GM12892 (cell line): ENCODE measurements at regions not wholly inside any gene's neighbourhood (a gene's known extent, or its start where the extent isn't known, plus 50 kb on each side); places are given as distances from the start of the nearest gene placed in this dataset.

Experiments
- DNase-seq: peaks from one replicate; pipeline ENCODE4 v3.0.0; 2011; ENCODE audit not compliant: insufficient read length
- FAIRE-seq: peaks from 2 replicates; lab custom pipeline; 2011; peaks lifted over from hg19 to GRCh38; lab: Jason Lieb, UNC
- POLR2A ChIP-seq: IDR thresholded peaks from 2 replicates; pipeline ENCODE4 v1.6.1; 2011; ENCODE audit warnings: low read depth, low read length, control low read depth
- POLR2AphosphoS5 ChIP-seq: IDR thresholded peaks from 2 replicates; pipeline ENCODE4 v1.6.1; 2011; ENCODE audit warnings: low read depth, low read length, control low read depth
- TAF1 ChIP-seq: IDR thresholded peaks from 2 replicates; pipeline ENCODE4 v1.6.1; 2011; ENCODE audit warnings: low read depth, mild to moderate bottlenecking, control low read depth, low read length, borderline replicate concordance

GRCh38 chr1:239655023-239655422 lies 268.7 kb downstream of the CHRM3 start:
- FAIRE-seq = no peak
- TF ChIP-seq POLR2A (no peak), POLR2AphosphoS5 (no peak), TAF1 (no peak)
- DNase-seq = no peak

DNA sequence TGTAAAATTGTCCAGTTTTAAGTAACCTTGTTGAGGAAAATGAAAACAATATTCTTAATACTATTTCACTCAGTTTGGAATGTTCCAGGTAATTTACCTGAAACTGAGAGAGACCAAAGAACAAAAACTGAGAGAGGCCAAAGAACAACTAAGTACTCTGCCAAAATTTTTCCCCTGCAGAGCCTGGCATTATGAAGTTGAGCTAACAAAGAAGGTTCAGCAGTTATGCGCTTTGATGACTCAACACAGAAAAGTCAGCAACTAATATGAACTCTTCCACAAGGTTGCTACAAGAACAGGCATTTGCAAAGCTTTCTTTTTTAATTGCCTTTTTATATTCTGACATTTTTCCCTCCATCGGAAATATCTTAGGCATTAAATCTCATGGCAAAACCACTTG lies 270.9 kb downstream of the CHRM3 start:
- no peak for TF ChIP-seq POLR2AphosphoS5
- TF ChIP-seq POLR2A = no peak
- TF ChIP-seq TAF1 = no peak
- DNase-seq (no peak), FAIRE-seq (no peak)

GRCh38 chr1:239662950-239663349 lies 276.6 kb downstream of the CHRM3 start:
- DNase-seq (no peak), FAIRE-seq (no peak)
- no peak for TF ChIP-seq TAF1
- no peak for TF ChIP-seq POLR2AphosphoS5
- TF ChIP-seq POLR2A = no peak

- FAIRE-seq (no peak), DNase-seq (no peak)
- TF ChIP-seq POLR2A (no peak), TAF1 (no peak), POLR2AphosphoS5 (no peak)
Measured at GRCh38 chr1:239672256-239672655, 285.9 kb downstream of the CHRM3 start.

GRCh38 chr1:239675735-239676134 lies 289.4 kb downstream of the CHRM3 start:
- TF ChIP-seq POLR2AphosphoS5 (no peak), POLR2A (no peak), TAF1 (no peak)
- FAIRE-seq = no peak
- no peak for DNase-seq

DNA sequence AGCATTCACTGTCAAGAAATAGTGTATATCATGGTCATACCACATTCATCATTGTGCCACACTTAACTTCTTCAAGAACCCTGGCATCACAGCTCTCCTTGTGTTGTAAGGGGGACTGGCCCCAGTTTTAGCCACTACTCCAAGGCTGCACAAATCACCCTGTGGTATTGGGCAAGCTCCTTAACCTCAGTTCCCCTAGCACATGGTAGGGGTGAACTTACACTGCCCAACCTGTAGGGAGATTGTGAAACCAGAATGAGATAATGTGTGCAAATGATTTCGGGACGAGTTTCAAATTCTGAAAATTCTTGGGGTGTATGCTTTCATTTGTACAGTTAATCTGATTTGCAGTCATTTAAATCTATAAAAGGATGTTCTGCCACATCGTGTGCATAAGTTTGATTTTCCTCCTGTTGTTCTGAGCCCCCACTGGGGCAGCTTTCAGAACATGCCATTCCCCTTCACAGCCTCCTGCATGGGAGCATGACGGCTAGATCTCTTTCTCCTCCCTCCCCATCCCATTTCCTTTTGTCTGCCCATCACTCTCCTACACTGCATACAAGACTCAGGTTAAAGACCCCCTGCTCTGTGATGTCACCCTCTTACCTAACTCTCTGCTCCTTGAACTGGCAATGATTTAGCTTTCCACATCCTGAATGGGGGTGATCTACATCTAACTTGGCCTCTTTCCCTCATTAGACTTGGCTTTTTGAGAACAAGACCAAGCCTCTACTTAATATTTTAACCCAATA lies 290.3 kb downstream of the CHRM3 start:
- DNase-seq (no peak), FAIRE-seq (no peak)
- TF ChIP-seq POLR2A (no peak), POLR2AphosphoS5 (no peak), TAF1 (no peak)

DNA sequence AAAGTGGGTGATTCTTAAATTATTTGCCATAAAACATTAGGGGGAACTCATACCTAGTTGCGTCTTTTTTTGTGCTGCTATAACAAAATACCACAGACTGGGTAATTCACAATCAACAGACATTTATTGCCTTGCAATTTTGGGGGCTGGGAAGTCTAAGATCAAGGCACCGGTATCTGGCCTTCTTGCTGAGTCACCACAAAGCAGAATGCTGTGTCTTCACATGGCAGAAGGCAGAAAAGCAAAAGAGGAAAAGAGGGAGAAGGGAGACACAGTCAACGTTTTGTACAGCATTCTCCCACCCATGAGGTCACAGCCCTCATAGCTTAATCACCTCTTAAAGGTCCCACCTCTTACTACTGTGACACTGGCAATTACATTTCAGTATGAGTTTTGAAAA lies 291.0 kb downstream of the CHRM3 start:
- TF ChIP-seq POLR2A (no peak), TAF1 (no peak), POLR2AphosphoS5 (no peak)

DNA sequence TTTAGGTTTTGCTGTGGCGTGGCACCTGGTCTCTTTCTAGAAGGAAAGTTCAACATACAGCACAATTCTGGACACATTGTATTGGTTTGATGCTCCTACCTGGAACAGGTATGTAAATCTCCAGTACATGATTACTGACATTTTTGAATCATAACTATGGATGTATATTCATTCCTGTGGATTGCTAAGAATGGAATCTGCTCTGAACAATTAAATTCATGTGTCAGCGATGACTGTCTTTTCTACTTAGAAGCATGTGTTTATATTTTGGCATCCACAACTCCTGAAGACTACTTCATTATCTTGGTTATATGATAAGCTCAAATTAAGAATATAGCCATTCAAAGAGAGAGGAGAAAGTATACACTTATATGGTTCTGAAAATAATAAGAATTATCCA lies 291.8 kb downstream of the CHRM3 start:
- TF ChIP-seq POLR2A (no peak), TAF1 (no peak), POLR2AphosphoS5 (no peak)
- FAIRE-seq (no peak), DNase-seq (no peak)

More for the DNA sequence above, 291.0 kb downstream of the CHRM3 start:
- DNase-seq (no peak), FAIRE-seq (no peak)

- no peak for FAIRE-seq
- DNase-seq = no peak
- no peak for TF ChIP-seq POLR2A
- TF ChIP-seq POLR2AphosphoS5 = no peak
- TF ChIP-seq TAF1 = no peak
Measured at GRCh38 chr1:239682046-239682445, 295.7 kb downstream of the CHRM3 start.

DNA sequence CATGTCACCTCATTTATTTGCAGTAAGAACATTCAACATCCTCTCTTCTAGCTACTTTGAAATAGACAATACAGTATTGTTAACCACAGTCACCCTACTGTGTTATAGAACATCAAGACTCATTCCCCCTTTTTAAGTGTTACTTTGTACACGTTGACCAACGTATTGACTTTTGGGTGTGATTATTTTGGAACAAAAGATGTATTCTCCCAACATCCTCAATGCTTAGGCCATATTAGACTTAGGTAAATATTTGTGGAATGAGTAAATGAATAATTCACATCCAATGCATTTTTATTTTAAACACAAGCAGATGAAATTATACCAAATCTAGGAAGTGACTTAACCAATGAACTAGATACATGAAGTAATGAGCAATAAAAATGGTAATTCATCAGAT lies 296.6 kb downstream of the CHRM3 start:
- DNase-seq (no peak), FAIRE-seq (no peak)
- TF ChIP-seq POLR2AphosphoS5 = no peak
- no peak for TF ChIP-seq POLR2A
- no peak for TF ChIP-seq TAF1

- FAIRE-seq (no peak), DNase-seq (no peak)
- TF ChIP-seq POLR2A (no peak), TAF1 (no peak), POLR2AphosphoS5 (no peak)
Measured at GRCh38 chr1:239686386-239686785, 300.0 kb downstream of the CHRM3 start.

DNA sequence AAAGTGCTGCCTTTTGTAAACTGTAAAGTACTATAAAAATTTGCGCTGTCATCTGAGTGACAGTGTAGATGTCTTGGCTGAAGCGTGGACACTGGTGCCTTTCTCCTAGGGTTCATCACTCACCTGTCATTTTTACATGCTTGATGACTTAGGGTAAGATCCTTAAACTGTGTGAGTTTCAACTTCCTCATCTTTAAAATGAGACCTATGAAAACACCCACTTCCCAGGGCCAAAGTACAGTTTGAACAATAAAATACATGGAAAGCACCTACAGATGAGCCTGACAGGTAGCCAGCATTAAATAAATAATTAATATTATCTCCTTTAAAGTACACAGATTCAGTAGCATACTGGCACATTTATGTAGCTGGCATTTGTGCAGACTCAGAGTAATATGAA lies 309.9 kb downstream of the CHRM3 start:
- FAIRE-seq (no peak), DNase-seq (no peak)
- no peak for TF ChIP-seq TAF1
- no peak for TF ChIP-seq POLR2AphosphoS5
- no peak for TF ChIP-seq POLR2A

DNA sequence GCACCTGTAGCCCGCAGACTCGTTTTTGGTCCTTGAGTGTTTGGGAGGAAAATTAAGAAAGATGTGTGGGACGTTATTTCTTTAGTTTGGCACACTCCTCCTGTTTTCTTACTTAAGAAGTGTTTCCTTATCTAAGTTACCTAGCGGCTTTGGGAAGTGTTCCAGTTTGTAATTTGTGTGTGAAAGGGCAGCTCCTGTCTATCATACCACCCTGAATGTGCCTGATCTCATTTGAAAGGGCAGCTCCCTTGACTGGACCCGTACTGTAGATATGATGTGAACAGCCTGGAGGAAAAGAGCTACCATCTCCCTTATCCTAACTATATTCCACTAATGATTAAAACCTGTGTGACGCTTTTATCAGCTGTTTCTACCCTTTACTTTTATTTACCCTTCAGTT lies 314.3 kb downstream of the CHRM3 start:
- no peak for TF ChIP-seq POLR2A
- TF ChIP-seq POLR2AphosphoS5 = no peak
- no peak for TF ChIP-seq TAF1
- DNase-seq = no peak
- FAIRE-seq = no peak

DNA sequence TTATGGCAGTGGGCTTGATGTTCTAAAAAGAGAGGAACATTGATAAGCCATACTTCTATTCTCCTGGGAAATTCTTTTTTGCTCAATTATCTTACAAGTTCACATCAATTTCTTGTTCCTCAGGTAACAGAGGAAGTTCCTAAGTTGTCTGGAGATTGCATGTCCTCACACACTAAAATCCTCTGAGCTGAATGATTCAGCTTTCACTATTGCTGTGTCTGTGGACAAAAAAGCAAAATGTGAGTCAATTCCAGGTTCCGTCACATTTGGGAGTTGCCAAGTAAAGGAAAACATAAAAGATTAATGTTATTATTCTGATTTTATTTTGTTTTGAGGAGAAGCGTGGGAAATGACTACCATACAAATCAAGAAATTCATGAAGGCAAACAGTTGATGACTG lies 316.7 kb downstream of the CHRM3 start:
- FAIRE-seq (no peak), DNase-seq (no peak)
- TF ChIP-seq POLR2AphosphoS5 = no peak
- no peak for TF ChIP-seq TAF1
- no peak for TF ChIP-seq POLR2A
